Glomerular visceral epithelial cell (primary cell): ENCODE measurements at regions not wholly inside any gene's neighbourhood (a gene's known extent, or its start where the extent isn't known, plus 50 kb on each side); places are given as distances from the start of the nearest gene placed in this dataset.
A peak's percentile ranks its signal among the peaks of the same experiment; 100 is the strongest.
"Not testable (repeated sequence)": the region's sequence is repeated elsewhere in the genome, so short reads cannot be mapped to it uniquely, and the experiment has no call there.

Experiments
- DNase-seq: peaks from one replicate; pipeline ENCODE4 v3.0.0-alpha.2; 2016; ENCODE audit errors: extremely low spot score

- no peak for DNase-seq
These were observed 143.7 kb upstream of the NRP1 start for GRCh38 chr10:33478089-33478674.

- no peak for DNase-seq
These were observed 143.0 kb upstream of the NRP1 start for GRCh38 chr10:33477291-33478088.

GRCh38 chr10:33476757-33477273 is 142.3 kb upstream of the NRP1 start:
- DNase-seq: no peak

- DNase-seq: no peak
These were observed 139.2 kb upstream of the NRP1 start for GRCh38 chr10:33473688-33474087.

DNA sequence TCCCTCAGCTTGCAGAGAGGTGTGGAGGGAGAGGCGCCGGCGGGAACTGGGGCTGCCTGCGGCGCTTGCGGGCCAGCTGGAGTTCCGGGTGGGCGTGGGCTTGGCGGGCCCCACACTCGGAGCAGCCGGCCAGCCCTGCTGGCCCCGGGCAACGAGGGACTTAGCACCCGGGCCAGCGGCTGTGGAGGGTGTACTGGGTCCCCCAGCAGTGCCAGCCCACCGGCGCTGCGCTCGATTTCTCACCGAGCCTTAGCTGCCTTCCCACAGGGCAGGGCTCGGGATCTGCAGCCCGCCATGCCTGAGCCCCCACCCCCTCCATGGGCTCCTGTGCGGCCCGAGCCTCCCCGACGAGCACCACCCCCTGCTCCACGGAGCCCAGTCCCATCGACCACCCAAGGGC is 133.5 kb upstream of the NRP1 start:
- DNase-seq: not testable (repeated sequence)

GRCh38 chr10:33465747-33466146 is 131.3 kb upstream of the NRP1 start:
- no peak for DNase-seq

GRCh38 chr10:33463011-33463410 is 128.5 kb upstream of the NRP1 start:
- no peak for DNase-seq

- DNase-seq: no peak
These were observed 126.8 kb upstream of the NRP1 start for GRCh38 chr10:33461295-33461640.

GRCh38 chr10:33460505-33461294 is 126.2 kb upstream of the NRP1 start:
- peak; percentile 30 for DNase-seq

DNA sequence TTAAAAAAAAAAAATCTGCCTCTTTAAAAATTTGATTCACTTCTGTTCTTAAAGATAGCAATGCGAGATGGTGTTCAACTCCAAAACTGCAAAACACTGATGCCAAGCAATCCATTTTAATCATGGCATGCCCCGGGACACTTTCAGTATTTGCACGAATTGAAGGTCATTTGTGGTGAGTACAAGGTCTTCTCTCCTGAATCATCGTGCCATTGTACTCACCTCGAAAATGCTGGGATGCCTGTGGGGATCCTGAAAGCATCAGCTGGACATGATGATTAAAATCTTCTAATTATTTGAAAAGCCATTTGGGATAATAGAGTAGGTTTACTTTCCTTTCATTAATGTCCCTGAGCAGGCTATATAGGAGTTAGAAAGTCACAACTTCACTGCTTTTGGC is 125.1 kb upstream of the NRP1 start:
- DNase-seq: peak; percentile 6

DNA sequence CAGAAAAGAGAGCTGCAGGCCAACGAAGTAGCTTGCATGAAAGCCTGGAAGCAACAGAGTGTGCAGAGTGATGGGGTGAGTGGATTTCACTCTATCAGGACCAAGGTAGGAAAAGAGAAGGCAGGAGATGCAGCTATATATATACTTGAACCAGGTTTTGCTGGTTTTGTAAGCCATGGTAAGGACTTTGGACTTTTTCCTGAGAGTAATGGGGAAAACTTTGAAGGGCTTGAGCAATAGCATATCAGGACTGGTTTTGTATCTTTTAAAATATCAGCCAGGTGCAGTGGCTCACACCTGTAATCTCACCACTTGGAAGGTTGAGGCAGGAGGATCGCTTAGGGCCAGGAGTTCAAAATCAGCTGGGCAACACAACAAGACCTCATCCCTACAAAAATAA is 120.6 kb upstream of the NRP1 start:
- no peak for DNase-seq

GRCh38 chr10:33454554-33454953 is 120.1 kb upstream of the NRP1 start:
- no peak for DNase-seq

DNA sequence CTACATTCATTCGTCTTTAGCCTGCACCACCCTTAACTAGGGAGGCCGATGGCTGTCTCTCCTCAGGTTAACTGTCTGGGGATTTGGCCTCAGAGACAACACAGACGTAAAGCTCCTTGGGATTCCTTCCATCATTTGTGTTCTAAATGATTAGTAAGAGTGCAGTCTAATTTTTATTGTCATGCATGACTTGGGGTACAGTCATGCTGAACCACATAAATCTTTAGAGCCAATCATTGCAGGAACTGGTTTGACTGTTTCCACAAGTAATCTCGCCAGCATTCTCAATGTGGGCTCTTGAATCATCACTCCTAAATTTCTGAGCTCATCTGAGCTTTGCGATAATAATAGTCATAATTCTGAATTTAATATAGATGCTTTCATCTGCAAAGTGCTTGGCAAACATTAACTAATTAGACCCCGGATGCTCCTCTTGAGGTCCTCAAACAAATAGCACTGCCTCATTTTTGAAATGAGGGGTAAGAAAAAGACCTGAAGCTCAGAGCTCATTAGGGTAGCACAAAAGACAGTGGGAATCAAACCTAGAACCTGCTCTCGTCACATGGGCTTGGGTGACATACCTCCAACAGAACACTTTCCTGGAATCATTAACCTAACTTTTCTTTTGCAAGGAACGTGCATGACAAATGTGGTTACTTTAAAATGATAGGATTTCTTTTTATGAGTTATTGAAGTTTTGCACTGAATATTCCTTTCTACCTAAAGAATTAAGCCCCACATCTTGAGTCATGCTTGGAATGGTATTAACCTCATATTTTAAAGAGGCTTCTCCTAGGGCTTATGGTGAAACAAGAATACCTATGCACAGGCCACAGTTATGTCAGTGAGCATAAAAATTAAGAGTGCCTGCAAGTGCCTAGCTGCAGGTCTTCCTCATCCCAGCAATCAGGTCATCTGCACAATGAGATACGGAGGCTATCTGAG is 118.9 kb upstream of the NRP1 start:
- peak; percentile 91 for DNase-seq

DNA sequence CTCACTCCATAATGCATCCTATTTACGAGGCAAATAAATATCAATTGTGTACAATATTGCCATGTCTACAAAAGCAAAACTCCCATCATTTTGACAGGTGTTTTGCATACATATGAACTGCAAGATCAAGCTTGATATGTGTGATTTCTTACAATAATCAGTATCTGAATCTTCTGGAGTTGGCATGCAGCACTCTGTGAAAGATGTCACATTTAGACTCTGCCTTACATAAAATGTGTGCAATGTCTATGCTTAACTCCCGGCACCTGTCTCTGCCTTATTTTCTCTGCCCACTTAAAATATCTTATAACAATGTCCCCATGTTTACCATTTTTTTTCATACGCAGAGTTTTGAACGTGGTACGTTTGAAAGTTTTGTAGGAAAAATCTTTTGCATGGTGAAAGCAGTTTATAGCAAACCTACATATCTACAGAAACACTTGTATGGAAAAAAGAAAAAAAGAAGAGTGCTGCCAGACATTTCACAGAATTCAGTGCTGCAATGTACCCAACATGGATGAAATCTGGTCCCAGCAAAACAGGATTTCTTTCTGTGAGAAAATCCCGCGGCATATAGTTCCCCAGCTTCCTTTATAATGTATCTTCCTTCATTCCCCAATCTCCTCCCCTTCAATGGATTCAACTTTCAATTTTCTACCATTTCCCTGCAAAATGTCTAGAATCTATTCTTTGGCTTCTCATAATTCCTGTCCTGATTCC is 114.1 kb upstream of the NRP1 start:
- DNase-seq: no peak

DNA sequence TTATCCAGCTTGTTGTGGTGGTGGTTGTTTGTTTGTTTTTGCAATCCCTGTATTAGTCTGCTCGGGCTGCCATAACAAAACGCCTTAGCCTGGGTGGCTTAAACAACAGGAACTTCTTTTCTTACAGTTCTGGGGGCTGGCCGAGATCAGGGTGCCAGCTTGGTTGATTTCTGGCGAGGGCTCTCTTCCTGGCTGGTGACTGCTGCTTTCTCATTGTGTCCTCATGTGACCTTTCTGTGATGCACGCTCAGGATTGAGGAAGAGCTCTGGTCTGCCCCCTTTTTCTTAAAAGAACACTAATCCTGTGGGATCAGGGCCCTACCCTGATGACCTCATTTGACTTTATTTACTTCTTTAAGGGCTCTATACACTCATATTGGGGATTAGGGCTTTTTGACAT is 107.1 kb upstream of the NRP1 start:
- DNase-seq: no peak

GRCh38 chr10:33434933-33435332 is 100.5 kb upstream of the NRP1 start:
- no peak for DNase-seq

GRCh38 chr10:33428682-33429081 is 94.2 kb upstream of the NRP1 start:
- DNase-seq: no peak

- no peak for DNase-seq
These were observed 88.7 kb upstream of the NRP1 start for GRCh38 chr10:33423154-33423529.

DNA sequence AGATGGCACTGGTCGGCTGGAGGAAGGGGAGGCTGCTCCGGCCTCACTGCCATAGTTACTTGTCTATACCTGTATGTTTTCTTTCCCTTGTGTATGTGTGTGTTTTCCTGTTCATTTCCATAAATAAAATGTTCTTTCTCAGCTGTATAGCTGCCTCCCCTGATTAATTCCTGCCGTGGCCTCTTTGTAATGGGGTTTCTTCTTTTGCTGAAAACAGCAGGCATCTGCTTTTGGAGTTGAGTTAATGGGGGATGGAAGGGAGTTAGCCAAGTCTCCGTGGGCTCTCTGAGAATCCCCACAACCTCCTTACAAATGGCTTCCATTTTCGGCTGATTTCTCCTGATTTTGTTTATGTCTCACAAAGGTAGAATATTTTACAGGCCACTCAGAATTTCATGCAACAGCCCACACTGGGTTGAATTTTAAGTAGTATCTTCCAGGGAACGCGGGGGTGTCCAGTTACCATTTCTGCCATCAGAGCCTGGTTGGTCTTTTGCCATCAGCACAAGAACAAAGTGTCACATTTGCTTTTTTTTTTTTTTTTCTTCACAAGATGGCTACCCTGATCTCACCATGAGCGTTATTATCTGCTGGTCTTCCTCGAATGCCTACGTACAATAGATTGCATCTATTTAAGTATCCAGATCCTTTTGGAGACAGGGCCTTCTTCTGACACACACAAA is 88.1 kb upstream of the NRP1 start:
- no peak for DNase-seq

DNA sequence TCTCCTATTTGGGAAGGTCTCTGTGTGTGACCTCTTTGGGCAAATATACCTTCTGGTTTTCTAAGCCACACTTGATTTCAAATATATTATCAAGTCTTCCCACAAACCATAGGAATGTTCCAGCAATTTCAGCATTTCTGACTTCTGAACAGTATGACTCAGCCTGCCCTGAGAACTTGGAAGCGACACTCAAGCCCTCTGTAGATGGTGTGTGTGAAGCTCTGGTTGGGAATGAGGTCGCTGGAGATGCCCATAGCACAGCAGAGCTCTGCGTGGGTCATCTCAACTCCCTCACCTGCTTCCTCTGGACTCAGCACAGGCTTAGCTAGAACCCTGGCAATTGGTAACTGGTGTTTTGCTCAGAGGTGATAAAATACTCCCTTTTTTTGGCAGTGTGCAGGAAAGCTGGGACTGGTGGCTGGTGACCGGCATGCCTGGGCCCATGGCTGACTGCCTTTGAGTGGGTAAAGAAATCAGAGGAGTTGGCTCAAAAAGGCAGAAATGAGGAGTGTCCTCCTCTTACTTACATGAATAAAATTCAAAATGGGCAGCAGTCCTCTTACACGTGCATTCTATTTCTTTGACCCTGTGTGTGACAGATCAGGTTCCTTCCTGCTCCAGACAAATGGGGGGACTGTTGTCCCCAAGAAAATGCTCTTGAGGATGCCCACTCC is 87.5 kb upstream of the NRP1 start:
- DNase-seq: peak; percentile 87
